AG09309 (cell line): ENCODE measurements at regions not wholly inside any gene's neighbourhood (a gene's known extent, or its start where the extent isn't known, plus 50 kb on each side); places are given as distances from the start of the nearest gene placed in this dataset.

Source experiments
- DNase-seq: peaks from one replicate; pipeline ENCODE4 v3.0.0-alpha.2; 2010; ENCODE audit warnings: low read depth
- H3K4me3 ChIP-seq: 2 replicates; pipeline ENCODE4 v1.5.1; 2011; ENCODE audit warnings: mild to moderate bottlenecking, low read depth, low read length, moderate library complexity; ENCODE audit not compliant: control insufficient read depth
- TF ChIP-seq, protein P1 (sequence below): IDR thresholded peaks from 2 replicates; pipeline ENCODE4 v1.5.1; 2011; ENCODE audit warnings: mild to moderate bottlenecking, low read depth, low read length, inconsistent platforms; ENCODE audit not compliant: insufficient read depth, control insufficient read depth; ENCODE audit errors: missing control alignments

DNA sequence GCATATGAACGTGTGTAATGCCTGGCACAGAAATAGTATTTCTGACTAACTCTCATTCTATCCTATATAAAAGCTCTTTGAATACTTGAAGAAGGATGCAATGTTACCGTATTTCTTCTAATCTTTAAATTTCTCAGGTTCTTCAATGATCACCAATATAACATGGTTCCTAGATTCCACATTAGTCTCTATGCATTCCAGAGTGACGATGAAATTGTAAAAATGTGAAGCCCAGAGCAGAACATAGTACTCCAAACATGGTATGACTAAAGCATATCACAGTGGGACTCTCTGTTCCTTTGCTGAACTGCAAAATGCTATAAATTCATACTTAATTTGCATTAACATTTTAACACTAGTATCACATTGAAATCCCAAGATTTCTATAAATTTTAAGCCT lies 877.6 kb upstream of the CHORDC1 start:
- no peak for DNase-seq
- TF ChIP-seq, protein P1, sequence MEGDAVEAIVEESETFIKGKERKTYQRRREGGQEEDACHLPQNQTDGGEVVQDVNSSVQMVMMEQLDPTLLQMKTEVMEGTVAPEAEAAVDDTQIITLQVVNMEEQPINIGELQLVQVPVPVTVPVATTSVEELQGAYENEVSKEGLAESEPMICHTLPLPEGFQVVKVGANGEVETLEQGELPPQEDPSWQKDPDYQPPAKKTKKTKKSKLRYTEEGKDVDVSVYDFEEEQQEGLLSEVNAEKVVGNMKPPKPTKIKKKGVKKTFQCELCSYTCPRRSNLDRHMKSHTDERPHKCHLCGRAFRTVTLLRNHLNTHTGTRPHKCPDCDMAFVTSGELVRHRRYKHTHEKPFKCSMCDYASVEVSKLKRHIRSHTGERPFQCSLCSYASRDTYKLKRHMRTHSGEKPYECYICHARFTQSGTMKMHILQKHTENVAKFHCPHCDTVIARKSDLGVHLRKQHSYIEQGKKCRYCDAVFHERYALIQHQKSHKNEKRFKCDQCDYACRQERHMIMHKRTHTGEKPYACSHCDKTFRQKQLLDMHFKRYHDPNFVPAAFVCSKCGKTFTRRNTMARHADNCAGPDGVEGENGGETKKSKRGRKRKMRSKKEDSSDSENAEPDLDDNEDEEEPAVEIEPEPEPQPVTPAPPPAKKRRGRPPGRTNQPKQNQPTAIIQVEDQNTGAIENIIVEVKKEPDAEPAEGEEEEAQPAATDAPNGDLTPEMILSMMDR, result no peak
- no peak overlapping the region for H3K4me3 ChIP-seq

DNA sequence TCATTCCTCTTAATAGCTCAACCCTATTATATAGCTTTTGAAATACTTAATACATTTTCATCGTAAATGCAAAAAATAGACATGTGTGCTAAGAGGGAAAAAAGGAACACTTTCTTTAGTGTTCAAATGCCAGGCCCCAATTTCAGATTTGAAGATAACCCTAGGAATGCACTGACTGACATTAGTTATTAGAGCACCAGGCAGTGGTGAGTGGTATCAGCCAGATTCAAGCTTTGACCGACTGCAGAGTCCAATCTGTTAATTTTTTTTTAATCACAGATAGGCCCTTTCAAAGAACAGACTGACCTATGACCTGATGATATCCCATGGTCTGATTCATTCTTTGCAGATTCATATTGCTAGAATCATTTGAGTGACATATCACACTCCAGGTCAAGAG lies 874.2 kb upstream of the CHORDC1 start:
- H3K4me3 ChIP-seq, result no peak overlapping the region
- DNase-seq, result no peak
- TF ChIP-seq, protein P1, result no peak

DNA sequence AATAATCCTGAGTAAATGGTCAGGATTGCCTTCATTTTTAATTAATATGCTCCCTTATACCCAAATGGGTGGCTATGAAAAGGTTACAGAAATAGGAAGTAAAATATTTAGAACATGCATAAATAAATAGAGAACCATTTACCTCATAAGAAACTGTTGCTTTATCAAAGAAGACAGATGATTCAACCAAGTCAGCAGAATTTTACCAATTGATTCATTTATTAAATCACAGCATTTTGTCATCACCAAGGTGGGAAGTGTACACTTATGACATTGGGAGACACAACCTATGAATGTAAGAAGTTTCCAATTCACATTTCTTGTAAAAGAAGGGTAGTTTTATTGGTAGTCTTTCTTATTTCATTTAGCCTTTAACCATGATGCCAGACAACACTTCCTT lies 870.3 kb upstream of the CHORDC1 start:
- no peak for DNase-seq
- TF ChIP-seq, protein P1, result no peak
- H3K4me3 ChIP-seq, result no peak overlapping the region

DNA sequence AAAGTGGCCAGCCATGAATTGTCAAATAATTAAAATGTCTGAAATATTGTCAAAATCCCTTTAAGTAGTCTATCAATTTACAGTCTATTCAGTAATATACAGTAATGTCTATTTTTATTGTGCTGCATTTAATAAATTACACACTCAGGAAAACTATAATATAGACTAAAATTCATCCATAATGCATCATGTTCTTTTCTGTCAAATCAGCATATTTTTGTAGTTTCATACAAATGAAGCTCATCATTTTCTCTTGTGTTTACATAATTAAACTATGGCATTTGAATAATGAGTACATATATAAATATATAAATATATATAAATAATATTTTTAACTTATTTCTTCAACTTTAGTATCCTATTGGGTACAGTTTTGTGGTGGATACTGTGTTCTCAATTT lies 868.7 kb upstream of the CHORDC1 start:
- no peak overlapping the region for H3K4me3 ChIP-seq
- no peak for DNase-seq
- TF ChIP-seq, protein P1, result no peak

DNA sequence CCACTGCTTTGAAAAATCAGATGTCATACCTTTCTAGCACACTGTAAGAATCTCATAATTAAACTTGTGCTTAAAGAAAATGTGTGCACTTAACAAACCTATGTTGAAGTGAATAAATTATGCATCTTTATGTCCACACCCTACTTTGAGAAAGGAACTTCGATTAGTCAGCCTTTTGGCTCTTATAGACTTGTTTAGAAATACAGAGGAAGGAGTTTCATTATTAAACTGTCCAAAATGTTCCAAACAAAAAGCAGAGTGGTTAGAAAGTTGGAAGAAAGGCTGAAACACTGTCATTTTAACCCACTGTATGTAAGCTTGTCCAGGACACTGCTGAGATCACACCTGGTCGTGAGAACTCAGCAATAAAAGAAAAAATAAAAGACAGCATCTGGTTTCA lies 863.2 kb upstream of the CHORDC1 start:
- no peak overlapping the region for H3K4me3 ChIP-seq
- no peak for DNase-seq
- TF ChIP-seq, protein P1, result no peak

DNA sequence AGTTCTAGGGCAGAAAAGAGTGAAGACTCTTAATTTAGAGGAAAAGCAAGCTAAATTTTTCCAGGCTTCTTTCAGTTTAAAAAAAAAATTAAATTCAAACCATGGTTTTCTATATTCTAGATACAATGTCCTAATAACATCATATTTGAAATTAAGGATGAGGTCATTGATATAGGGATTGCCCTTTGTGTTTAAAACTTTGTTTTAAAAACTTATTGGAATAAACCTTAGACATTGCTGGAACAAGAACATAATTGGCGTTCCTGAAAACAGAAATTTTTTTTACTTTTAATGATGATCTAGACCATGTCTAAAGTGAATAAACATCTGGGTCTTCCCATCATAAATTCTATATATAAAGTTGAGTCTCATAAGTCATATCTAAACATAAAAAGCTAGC lies 859.4 kb upstream of the CHORDC1 start:
- no peak for DNase-seq
- no peak overlapping the region for H3K4me3 ChIP-seq
- TF ChIP-seq, protein P1, result no peak

DNA sequence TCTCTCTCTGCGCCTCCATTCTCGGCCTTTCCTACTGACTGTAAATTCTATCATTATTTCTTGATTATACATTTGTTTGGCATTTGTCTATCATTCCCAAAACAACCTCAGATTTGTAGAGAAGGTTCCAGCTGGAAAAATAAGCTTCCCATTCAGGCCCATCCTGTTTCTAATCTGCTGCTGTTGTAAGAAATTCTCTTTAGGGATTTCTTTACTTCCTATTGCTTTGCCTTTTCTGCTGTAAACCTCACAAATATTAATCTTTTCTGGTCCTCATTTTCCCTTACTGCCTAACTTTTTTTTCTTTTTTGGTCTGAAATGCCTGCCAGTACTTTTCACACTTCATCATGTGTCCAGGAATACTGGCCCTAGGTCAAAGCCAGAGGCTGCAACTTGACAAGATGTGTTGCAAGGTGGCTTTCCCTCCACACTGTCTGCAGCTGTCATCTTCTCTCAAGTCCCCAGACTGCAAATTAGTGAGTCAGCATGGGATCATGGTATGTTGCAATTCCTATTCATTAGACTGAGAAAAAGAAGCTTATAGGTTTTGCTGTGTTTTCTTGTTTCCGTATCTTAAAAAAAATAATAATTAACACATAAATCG lies 858.7 kb upstream of the CHORDC1 start:
- H3K4me3 ChIP-seq, result no peak overlapping the region
- DNase-seq, result no peak
- TF ChIP-seq, protein P1, result no peak
